Gastroesophageal sphincter (tissue), 3 donors: ENCODE measurements at regions not wholly inside any gene's neighbourhood (a gene's known extent, or its start where the extent isn't known, plus 50 kb on each side); places are given as distances from the start of the nearest gene placed in this dataset.

ENCODE experiments used
- EP300 ChIP-seq: sonication (generic); formaldehyde crosslinking; IDR thresholded peaks from one replicate; pipeline ENCODE4 v1.6.1; 2017; ENCODE audit warnings: antibody characterized with exemption, mild to moderate bottlenecking
- POLR2A ChIP-seq, 2 donors: fragments of 450-650 bp; IDR thresholded peaks; one replicate each; pipeline ENCODE4 v1.6.1; 2017; ENCODE audit warnings: antibody characterized with exemption in 2 of 2, mild to moderate bottlenecking in 2 of 2, moderate library complexity in 1 of 2
- POLR2AphosphoS5 ChIP-seq: sonication (generic); formaldehyde crosslinking; IDR thresholded peaks from one replicate; pipeline ENCODE4 v1.6.1; 2017; ENCODE audit warnings: antibody characterized with exemption
- TF ChIP-seq, protein P1 (sequence below), 4 experiments: fragments of 200-600 bp in 2 of 4; fragments of 450-650 bp in 2 of 4; sonication (generic) in 1 of 4; IDR thresholded peaks; one replicate each; pipeline ENCODE4 v1.5.1; 2017 to 2019; ENCODE audit warnings: antibody characterized with exemption in 4 of 4, mild to moderate bottlenecking in 2 of 4, moderate library complexity in 2 of 4

DNA sequence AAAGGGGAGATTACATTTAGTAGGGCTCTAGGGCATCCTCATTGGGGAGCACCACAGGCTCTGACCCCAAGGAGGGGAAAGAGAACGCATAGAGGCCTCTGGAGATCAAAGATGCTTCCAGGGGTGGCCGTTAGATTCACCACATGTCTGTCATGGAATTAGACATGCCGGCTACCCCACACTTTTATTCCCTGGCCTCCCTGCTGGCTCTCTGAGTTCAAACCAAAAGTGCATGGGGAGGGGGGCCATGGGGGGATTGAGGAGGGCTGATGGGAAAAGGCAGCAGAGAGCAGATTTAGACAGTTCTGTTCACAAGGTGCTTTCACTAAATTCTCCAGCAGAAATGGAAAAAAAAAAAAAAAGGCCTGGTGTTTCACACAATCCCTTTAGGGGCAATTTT lies 64.4 kb upstream of the ZNF521 start:
- TF ChIP-seq, protein P1, sequence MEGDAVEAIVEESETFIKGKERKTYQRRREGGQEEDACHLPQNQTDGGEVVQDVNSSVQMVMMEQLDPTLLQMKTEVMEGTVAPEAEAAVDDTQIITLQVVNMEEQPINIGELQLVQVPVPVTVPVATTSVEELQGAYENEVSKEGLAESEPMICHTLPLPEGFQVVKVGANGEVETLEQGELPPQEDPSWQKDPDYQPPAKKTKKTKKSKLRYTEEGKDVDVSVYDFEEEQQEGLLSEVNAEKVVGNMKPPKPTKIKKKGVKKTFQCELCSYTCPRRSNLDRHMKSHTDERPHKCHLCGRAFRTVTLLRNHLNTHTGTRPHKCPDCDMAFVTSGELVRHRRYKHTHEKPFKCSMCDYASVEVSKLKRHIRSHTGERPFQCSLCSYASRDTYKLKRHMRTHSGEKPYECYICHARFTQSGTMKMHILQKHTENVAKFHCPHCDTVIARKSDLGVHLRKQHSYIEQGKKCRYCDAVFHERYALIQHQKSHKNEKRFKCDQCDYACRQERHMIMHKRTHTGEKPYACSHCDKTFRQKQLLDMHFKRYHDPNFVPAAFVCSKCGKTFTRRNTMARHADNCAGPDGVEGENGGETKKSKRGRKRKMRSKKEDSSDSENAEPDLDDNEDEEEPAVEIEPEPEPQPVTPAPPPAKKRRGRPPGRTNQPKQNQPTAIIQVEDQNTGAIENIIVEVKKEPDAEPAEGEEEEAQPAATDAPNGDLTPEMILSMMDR (IDR thresholded peaks at IDR 0.05), result no peak
- no peak for TF ChIP-seq EP300
- TF ChIP-seq POLR2A (IDR thresholded peaks at IDR 0.05), result no peak
- no peak for TF ChIP-seq POLR2AphosphoS5
